HG02852 (cell line): ENCODE measurements at regions not wholly inside any gene's neighbourhood (a gene's known extent, or its start where the extent isn't known, plus 50 kb on each side); places are given as distances from the start of the nearest gene placed in this dataset.

ENCODE experiments used
- ATAC-seq: cut with Tn5 transposase; IDR thresholded peaks from one replicate; pipeline ENCODE4 v1.9.1; 2021; ENCODE audit warnings: mild to moderate bottlenecking, moderate library complexity; ENCODE audit not compliant: unreplicated experiment

GRCh38 chr2:181185421-181185820 lies 205.0 kb downstream of the UBE2E3 start:
- ATAC-seq: no peak

- no peak for ATAC-seq
These were observed 205.5 kb downstream of the UBE2E3 start for GRCh38 chr2:181185948-181186347.

GRCh38 chr2:181188605-181189004 lies 208.2 kb downstream of the UBE2E3 start:
- ATAC-seq: no peak

GRCh38 chr2:181189951-181190350 lies 209.5 kb downstream of the UBE2E3 start:
- no peak for ATAC-seq

GRCh38 chr2:181190711-181191110 lies 210.3 kb downstream of the UBE2E3 start:
- no peak for ATAC-seq

- ATAC-seq: no peak
These were observed 213.1 kb downstream of the UBE2E3 start for GRCh38 chr2:181193550-181193949.

- ATAC-seq: no peak
These were observed 216.0 kb downstream of the UBE2E3 start for GRCh38 chr2:181196401-181196800.

- ATAC-seq: no peak
These were observed 216.8 kb downstream of the UBE2E3 start for GRCh38 chr2:181197140-181197760.

GRCh38 chr2:181198183-181198864 lies 217.9 kb downstream of the UBE2E3 start:
- no peak for ATAC-seq

- no peak for ATAC-seq
These were observed 223.0 kb downstream of the UBE2E3 start for GRCh38 chr2:181203412-181203811.

GRCh38 chr2:181203916-181204315 lies 223.5 kb downstream of the UBE2E3 start:
- no peak for ATAC-seq

GRCh38 chr2:181218401-181218821 lies 238.0 kb downstream of the UBE2E3 start:
- no peak for ATAC-seq

- no peak for ATAC-seq
These were observed 234.0 kb upstream of the ITGA4 start for GRCh38 chr2:181223234-181223633.

GRCh38 chr2:181224866-181225265 lies 232.3 kb upstream of the ITGA4 start:
- no peak for ATAC-seq

- no peak for ATAC-seq
These were observed 228.5 kb upstream of the ITGA4 start for GRCh38 chr2:181228661-181229060.

- ATAC-seq: no peak
These were observed 226.0 kb upstream of the ITGA4 start for GRCh38 chr2:181231151-181231550.

GRCh38 chr2:181231886-181232621 lies 225.1 kb upstream of the ITGA4 start:
- no peak for ATAC-seq

- ATAC-seq: no peak
These were observed 222.7 kb upstream of the ITGA4 start for GRCh38 chr2:181234487-181234891.

- ATAC-seq: no peak
These were observed 222.2 kb upstream of the ITGA4 start for GRCh38 chr2:181235011-181235410.

GRCh38 chr2:181235683-181236459 lies 221.3 kb upstream of the ITGA4 start:
- peak; percentile 97 for ATAC-seq

- ATAC-seq: no peak
These were observed 217.9 kb upstream of the ITGA4 start for GRCh38 chr2:181239201-181239799.
